ENCODE measurements at regions not wholly inside any gene's neighbourhood (a gene's known extent, or its start where the extent isn't known, plus 50 kb on each side); places are given as distances from the start of the nearest gene placed in this dataset.

DNA sequence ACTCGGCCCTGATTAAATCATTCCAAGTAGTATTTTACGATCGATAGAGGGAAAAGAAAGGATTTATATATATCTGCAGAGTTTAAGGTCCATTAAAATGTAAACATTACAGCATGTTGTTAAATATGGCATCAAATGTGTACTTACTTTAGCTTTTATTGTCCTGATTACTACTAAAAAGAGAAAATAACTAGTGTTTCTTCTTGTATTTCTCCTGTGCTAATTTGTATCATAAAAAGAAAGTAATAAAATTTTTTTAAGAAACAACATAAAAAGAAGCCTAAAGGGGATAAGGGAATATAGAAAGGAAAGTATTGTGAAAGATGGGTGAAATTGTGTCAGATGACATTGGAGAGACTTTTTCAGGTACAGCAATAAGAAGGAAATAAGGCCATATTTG lies 300.3 kb upstream of the ARSJ start (continued):
- TF ChIP-seq, protein P1, sequence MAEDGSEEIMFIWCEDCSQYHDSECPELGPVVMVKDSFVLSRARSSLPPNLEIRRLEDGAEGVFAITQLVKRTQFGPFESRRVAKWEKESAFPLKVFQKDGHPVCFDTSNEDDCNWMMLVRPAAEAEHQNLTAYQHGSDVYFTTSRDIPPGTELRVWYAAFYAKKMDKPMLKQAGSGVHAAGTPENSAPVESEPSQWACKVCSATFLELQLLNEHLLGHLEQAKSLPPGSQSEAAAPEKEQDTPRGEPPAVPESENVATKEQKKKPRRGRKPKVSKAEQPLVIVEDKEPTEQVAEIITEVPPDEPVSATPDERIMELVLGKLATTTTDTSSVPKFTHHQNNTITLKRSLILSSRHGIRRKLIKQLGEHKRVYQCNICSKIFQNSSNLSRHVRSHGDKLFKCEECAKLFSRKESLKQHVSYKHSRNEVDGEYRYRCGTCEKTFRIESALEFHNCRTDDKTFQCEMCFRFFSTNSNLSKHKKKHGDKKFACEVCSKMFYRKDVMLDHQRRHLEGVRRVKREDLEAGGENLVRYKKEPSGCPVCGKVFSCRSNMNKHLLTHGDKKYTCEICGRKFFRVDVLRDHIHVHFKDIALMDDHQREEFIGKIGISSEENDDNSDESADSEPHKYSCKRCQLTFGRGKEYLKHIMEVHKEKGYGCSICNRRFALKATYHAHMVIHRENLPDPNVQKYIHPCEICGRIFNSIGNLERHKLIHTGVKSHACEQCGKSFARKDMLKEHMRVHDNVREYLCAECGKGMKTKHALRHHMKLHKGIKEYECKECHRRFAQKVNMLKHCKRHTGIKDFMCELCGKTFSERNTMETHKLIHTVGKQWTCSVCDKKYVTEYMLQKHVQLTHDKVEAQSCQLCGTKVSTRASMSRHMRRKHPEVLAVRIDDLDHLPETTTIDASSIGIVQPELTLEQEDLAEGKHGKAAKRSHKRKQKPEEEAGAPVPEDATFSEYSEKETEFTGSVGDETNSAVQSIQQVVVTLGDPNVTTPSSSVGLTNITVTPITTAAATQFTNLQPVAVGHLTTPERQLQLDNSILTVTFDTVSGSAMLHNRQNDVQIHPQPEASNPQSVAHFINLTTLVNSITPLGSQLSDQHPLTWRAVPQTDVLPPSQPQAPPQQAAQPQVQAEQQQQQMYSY (CRISPR knock-in tag; IDR thresholded peaks at IDR 0.05): no peak
- TF ChIP-seq NFYB (CRISPR knock-in tag; conservative IDR thresholded peaks at IDR 0.05; ENCODE audit: low read depth) (no peak), ZNF416 (CRISPR knock-in tag; IDR thresholded peaks at IDR 0.05) (no peak)

GRCh38 chr4:114280645-114281044 lies 301.2 kb upstream of the ARSJ start:
- ATAC-seq (no peak), DNase-seq (ENCODE audit: low spot score) (no peak)
- H3K4me3 Mint-ChIP-seq: no peak overlapping the region
- no peak for TF ChIP-seq ERG (CRISPR knock-in tag; IDR thresholded peaks at IDR 0.05)
- TF ChIP-seq ZNF416 (CRISPR knock-in tag; IDR thresholded peaks at IDR 0.05): no peak
- no peak for TF ChIP-seq STAT6 (CRISPR knock-in tag; conservative IDR thresholded peaks at IDR 0.05; ENCODE audit: low read depth)
- TF ChIP-seq FOXK1 (CRISPR knock-in tag; IDR thresholded peaks at IDR 0.05): no peak
- TF ChIP-seq ZNF263 (CRISPR knock-in tag; IDR thresholded peaks at IDR 0.05; ENCODE audit: low read depth): no peak
- TF ChIP-seq ETV6 (CRISPR knock-in tag; IDR thresholded peaks at IDR 0.05): no peak
- ChIA-PET CTCF (no interaction called here), POLR2A (no interaction called here)
- no peaks in the 10 kb centered on the region for H3K36me3 Mint-ChIP-seq
- H3K27me3 Mint-ChIP-seq (ENCODE audit: low read depth): no peaks in the 10 kb centered on the region; the same call in 1 of the 2 replicates
- H3K4me1 Mint-ChIP-seq: 0 out of 2 replicates have a peak, but pooled peaks cover under 1% of the 10 kb centered on the region
- no peak overlapping the region for H3K27ac Mint-ChIP-seq
- H3K9me3 Mint-ChIP-seq: peaks cover 10% of the 10 kb centered on the region

GRCh38 chr4:114281164-114281960 lies 301.9 kb upstream of the ARSJ start:
- H3K36me3 Mint-ChIP-seq: no peaks in the 10 kb centered on the region
- no peak for ATAC-seq
- no peak overlapping the region for H3K4me3 Mint-ChIP-seq
- H3K9me3 Mint-ChIP-seq: peaks cover 10% of the 10 kb centered on the region
- DNase-seq (ENCODE audit: low spot score): no peak
- POLR2A ChIA-PET: no interaction called here
- H3K27ac Mint-ChIP-seq: no peak overlapping the region
- no peaks in the 10 kb centered on the region; the same call in 1 of the 2 replicates for H3K27me3 Mint-ChIP-seq (ENCODE audit: low read depth)
- H3K4me1 Mint-ChIP-seq: no peaks in the 10 kb centered on the region
- CTCF ChIA-PET: no interaction called here
- TF ChIP-seq, protein P2, sequence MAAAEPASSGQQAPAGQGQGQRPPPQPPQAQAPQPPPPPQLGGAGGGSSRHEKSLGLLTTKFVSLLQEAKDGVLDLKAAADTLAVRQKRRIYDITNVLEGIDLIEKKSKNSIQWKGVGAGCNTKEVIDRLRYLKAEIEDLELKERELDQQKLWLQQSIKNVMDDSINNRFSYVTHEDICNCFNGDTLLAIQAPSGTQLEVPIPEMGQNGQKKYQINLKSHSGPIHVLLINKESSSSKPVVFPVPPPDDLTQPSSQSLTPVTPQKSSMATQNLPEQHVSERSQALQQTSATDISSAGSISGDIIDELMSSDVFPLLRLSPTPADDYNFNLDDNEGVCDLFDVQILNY (CRISPR knock-in tag; IDR thresholded peaks at IDR 0.05): no peak
- TF ChIP-seq, protein P3, sequence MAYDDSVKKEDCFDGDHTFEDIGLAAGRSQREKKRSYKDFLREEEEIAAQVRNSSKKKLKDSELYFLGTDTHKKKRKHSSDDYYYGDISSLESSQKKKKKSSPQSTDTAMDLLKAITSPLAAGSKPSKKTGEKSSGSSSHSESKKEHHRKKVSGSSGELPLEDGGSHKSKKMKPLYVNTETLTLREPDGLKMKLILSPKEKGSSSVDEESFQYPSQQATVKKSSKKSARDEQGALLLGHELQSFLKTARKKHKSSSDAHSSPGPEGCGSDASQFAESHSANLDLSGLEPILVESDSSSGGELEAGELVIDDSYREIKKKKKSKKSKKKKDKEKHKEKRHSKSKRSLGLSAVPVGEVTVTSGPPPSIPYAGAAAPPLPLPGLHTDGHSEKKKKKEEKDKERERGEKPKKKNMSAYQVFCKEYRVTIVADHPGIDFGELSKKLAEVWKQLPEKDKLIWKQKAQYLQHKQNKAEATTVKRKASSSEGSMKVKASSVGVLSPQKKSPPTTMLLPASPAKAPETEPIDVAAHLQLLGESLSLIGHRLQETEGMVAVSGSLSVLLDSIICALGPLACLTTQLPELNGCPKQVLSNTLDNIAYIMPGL (CRISPR knock-in tag; IDR thresholded peaks at IDR 0.05): no peak
- TF ChIP-seq USF1 (CRISPR knock-in tag; IDR thresholded peaks at IDR 0.05) (no peak), CBFB (CRISPR knock-in tag; IDR thresholded peaks at IDR 0.05; ENCODE audit: low read depth) (no peak), MYBL2 (CRISPR knock-in tag; IDR thresholded peaks at IDR 0.05) (no peak), IRF2 (CRISPR knock-in tag; IDR thresholded peaks at IDR 0.05; ENCODE audit: borderline replicate concordance, low read depth) (no peak), ZNF219 (CRISPR knock-in tag; IDR thresholded peaks at IDR 0.05; ENCODE audit: borderline replicate concordance) (no peak), USF2 (CRISPR knock-in tag; IDR thresholded peaks at IDR 0.05) (no peak)
- TF ChIP-seq, protein P4, sequence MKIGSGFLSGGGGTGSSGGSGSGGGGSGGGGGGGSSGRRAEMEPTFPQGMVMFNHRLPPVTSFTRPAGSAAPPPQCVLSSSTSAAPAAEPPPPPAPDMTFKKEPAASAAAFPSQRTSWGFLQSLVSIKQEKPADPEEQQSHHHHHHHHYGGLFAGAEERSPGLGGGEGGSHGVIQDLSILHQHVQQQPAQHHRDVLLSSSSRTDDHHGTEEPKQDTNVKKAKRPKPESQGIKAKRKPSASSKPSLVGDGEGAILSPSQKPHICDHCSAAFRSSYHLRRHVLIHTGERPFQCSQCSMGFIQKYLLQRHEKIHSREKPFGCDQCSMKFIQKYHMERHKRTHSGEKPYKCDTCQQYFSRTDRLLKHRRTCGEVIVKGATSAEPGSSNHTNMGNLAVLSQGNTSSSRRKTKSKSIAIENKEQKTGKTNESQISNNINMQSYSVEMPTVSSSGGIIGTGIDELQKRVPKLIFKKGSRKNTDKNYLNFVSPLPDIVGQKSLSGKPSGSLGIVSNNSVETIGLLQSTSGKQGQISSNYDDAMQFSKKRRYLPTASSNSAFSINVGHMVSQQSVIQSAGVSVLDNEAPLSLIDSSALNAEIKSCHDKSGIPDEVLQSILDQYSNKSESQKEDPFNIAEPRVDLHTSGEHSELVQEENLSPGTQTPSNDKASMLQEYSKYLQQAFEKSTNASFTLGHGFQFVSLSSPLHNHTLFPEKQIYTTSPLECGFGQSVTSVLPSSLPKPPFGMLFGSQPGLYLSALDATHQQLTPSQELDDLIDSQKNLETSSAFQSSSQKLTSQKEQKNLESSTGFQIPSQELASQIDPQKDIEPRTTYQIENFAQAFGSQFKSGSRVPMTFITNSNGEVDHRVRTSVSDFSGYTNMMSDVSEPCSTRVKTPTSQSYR (CRISPR knock-in tag; IDR thresholded peaks at IDR 0.05): no peak

Measured in WTC11 (cell line).